KOPT-K1 (cell line): ENCODE measurements at regions not wholly inside any gene's neighbourhood (a gene's known extent, or its start where the extent isn't known, plus 50 kb on each side); places are given as distances from the start of the nearest gene placed in this dataset.

Experiments used
- H3K27ac ChIP-seq: fragments of 200-600 bp; sonication (generic); 2 replicates; pipeline ENCODE4 v1.5.1; 2016; ENCODE audit warnings: antibody characterized with exemption, mild to moderate bottlenecking, low read depth, low read length; ENCODE audit not compliant: poor library complexity, severe bottlenecking
- H3K36me3 ChIP-seq: fragments of 200-600 bp; sonication (generic); 2 replicates; pipeline ENCODE4 v1.5.1; 2017; ENCODE audit warnings: antibody characterized with exemption, mild to moderate bottlenecking, low read length, moderate library complexity; ENCODE audit not compliant: insufficient read depth
- H3K9me3 ChIP-seq: fragments of 200-600 bp; sonication (generic); 2 replicates; pipeline ENCODE4 v1.5.1; 2017; ENCODE audit warnings: antibody characterized with exemption, low read length, mild to moderate bottlenecking; ENCODE audit not compliant: insufficient read depth, poor library complexity, severe bottlenecking

GRCh38 chr6:53744321-53744720 is 50.5 kb upstream of the LRRC1 start:
- no peak overlapping the region for H3K27ac ChIP-seq
- H3K9me3 ChIP-seq, result no peaks in the 10 kb centered on the region
- H3K36me3 ChIP-seq, result no peaks in the 10 kb centered on the region

- H3K27ac ChIP-seq, result peak overlapping the region; percentile 49
- H3K36me3 ChIP-seq, result no peaks in the 10 kb centered on the region
- H3K9me3 ChIP-seq, result no peaks in the 10 kb centered on the region
Observed at GRCh38 chr6:53741034-53741823, 53.6 kb upstream of the LRRC1 start.

DNA sequence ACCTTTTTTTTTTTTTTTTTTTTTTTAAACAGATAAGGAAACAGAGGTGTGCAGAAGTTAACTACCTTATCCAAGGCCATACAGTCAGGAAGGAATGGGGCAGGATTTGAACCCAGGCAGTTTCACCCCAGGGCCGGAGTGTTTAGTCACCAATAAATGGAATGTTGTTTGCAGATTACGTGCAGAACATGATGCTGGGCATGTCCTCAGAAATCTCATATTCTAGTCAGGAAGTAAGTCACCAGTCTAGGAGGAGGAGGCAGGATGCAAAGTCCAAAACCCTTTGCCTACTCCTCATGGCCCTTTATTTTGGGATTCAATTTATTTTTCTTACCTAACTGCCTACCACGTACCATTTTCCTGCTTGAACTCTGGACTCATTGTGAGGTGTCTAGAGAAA is 57.1 kb upstream of the LRRC1 start:
- Histone ChIP-seq H3K9me3 (no peaks in the 10 kb centered on the region), H3K27ac (no peak overlapping the region), H3K36me3 (no peaks in the 10 kb centered on the region)

- peak overlapping the region; percentile 81 for H3K27ac ChIP-seq
- H3K9me3 ChIP-seq, result no peaks in the 10 kb centered on the region
- H3K36me3 ChIP-seq, result no peaks in the 10 kb centered on the region
Observed at GRCh38 chr6:53735896-53736295, 58.9 kb upstream of the LRRC1 start.

DNA sequence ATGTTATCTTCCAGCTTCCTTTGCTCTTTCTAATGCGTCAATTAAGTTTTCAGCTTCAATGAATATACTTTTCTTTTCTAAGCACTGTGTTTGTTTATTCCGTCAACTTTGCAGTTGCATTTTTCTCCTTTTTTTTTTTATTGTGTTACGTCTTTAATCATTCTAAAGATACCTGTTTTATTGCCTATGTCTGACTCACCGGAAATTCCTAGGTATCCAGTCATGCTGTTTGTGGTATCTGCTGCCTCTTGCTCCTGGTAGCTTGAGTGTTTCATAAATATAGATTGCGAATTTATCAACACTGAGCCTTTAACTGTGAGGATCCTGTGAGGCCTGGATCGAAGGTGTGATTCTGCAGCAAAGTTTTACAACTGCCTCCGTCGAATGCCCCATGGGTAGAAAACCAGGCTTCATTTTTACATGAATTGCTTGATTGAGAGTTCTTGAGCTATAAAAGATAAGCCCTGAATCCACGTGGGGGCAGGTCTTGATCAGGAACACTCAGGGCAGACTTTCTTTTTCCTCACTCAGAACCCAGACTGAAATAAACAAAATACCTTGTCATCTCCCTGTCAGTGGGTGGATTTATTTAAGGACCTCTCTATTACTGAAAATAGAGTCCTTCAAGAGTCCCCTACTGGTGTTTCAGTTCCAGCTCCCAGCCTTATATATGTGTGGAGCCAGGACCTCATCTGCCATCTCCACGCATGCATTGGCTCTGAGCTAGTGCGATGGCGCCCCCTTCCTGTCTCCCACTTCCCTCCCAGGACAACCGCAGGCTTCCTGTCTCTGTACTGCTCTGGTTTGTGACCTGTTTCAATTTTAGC is 60.1 kb upstream of the LRRC1 start:
- Histone ChIP-seq H3K9me3 (no peaks in the 10 kb centered on the region), H3K27ac (peak overlapping the region; percentile 81), H3K36me3 (no peaks in the 10 kb centered on the region)

DNA sequence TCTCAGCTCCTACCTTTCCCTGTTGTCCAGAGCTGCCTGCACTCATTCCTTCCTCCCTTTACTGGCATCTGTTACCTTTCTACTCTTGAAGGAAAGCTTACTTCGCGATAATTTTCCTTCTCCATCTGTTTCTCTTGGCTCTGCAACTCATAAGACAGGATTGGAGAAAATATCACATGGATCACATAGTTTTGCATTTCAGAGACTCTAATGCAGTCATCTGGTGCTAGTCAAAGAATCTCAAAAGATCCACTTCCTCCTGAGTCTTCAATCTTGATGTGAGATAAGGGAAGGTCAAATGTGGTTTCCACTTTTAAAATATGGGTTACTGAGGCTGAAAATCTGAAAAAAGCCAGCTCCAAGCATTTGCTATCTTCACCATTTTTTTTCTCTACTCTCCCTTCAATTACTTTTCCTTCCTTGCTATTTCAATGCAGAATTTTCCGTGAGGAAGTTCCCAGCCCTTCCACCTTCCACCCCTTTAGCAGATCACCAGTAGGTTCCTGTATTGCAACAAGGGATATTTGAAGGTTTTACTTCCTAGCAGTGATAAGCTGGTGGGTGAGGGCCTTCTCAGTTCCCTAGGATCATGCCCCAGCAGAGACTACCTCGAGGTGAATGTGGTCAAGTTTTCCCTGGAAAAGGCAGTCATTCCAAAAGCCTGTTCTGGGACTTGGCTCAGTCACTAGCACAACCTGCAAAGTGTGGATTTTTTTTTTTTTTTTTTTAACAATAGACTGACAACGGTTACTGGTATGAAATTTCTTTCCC is 62.8 kb upstream of the LRRC1 start:
- H3K27ac ChIP-seq, result peak overlapping the region; percentile 36

GRCh38 chr6:53730767-53731166 is 64.0 kb upstream of the LRRC1 start:
- Histone ChIP-seq H3K36me3 (no peaks in the 10 kb centered on the region), H3K9me3 (no peaks in the 10 kb centered on the region), H3K27ac (no peak overlapping the region)

More for the DNA sequence above, 62.8 kb upstream of the LRRC1 start:
- Histone ChIP-seq H3K9me3 (no peaks in the 10 kb centered on the region), H3K36me3 (no peaks in the 10 kb centered on the region)

DNA sequence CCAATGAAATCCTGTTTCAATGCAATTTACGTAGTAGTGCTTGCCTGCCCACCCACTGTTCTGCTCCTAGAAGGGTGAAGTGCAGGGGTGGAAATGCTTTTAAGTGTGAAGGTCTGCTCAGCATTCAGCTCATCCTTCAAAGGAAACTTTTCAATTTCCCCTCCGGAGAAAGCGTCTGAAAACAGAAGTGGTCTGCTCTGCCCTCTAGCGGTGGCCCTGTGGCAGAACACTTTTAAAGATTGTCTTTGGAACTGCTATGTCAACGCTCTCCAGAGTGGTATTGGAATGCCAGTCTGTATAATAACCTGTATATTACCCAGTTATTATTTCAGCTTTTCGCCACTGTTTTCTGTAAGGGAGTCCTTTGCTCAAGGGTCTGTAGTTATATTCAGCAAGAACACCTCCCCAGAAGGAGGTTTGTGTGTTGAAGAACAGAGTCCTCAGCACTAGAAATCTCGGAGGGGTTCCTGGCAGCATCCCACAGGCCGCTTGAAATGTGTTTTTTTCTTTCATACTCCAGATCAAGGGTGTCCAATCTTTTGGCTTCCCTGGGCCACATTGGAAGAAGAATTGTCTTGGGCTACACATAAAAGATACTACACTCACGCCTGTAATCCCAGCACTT is 63.1 kb upstream of the KLHL31 start:
- Histone ChIP-seq H3K9me3 (no peaks in the 10 kb centered on the region), H3K36me3 (no peaks in the 10 kb centered on the region), H3K27ac (peak overlapping the region; percentile 6)

- H3K9me3 ChIP-seq, result no peaks in the 10 kb centered on the region
- no peak overlapping the region for H3K27ac ChIP-seq
- H3K36me3 ChIP-seq, result no peaks in the 10 kb centered on the region
Observed at GRCh38 chr6:53727748-53728147, 62.2 kb upstream of the KLHL31 start.

GRCh38 chr6:53725791-53726575 is 60.4 kb upstream of the KLHL31 start:
- no peaks in the 10 kb centered on the region for H3K36me3 ChIP-seq

DNA sequence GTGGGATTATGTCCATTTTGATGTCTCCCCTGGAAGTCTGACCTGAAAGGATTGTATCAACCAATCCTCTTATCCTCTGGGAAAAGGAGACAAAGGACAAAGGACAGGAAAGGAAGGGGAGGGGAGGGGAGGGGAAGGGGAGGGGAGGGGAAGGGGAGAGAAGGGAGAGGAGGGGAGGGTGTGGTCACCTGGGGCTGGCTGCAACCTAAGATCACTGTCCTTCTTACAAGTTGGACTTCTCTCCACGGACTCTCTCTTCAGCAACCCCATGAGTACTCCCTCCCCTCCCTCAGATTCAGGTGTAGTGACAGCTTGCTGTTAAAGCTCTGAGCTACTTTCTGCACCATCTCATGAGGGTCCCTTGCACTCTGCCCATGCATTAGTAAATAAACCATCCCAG is 58.9 kb upstream of the KLHL31 start:
- H3K9me3 ChIP-seq, result no peaks in the 10 kb centered on the region
- H3K36me3 ChIP-seq, result no peaks in the 10 kb centered on the region
- H3K27ac ChIP-seq, result no peak overlapping the region

More at GRCh38 chr6:53725791-53726575, 60.4 kb upstream of the KLHL31 start:
- H3K9me3 ChIP-seq, result no peaks in the 10 kb centered on the region
- H3K27ac ChIP-seq, result no peak overlapping the region

DNA sequence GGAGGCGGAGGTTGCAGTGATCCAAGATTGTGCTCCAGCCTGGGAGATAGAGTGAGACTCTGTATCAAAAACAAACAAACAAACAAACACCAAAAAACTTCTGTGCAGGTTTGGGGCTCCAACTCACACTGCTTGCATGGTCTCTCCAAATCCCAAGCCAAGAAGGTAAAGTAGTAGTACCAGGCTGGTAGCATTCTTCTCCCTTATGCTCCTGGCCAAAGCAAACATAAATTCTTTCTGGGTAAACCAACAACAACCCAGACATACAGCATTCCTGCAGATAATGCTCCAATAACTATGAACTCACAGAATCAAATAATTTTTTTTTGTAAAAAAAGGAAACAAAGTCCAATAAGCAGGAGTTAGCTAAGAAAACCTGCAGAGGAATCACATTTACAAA is 57.8 kb upstream of the KLHL31 start:
- no peaks in the 10 kb centered on the region for H3K9me3 ChIP-seq
- H3K27ac ChIP-seq, result no peak overlapping the region
- H3K36me3 ChIP-seq, result no peaks in the 10 kb centered on the region

GRCh38 chr6:53721766-53722165 is 56.2 kb upstream of the KLHL31 start:
- H3K36me3 ChIP-seq, result no peaks in the 10 kb centered on the region
- H3K9me3 ChIP-seq, result no peaks in the 10 kb centered on the region
- no peak overlapping the region for H3K27ac ChIP-seq
